GM18517 (cell line): ENCODE measurements at regions not wholly inside any gene's neighbourhood (a gene's known extent, or its start where the extent isn't known, plus 50 kb on each side); places are given as distances from the start of the nearest gene placed in this dataset.

ENCODE experiments used
- ATAC-seq: cut with Tn5 transposase; IDR thresholded peaks from one replicate; pipeline ENCODE4 v1.9.1; 2021; ENCODE audit warnings: mild to moderate bottlenecking, moderate library complexity; ENCODE audit not compliant: unreplicated experiment

- ATAC-seq: no peak
These were observed 369.7 kb upstream of the PROK2 start for GRCh38 chr3:72154391-72155335.

GRCh38 chr3:72153477-72154314 is 368.7 kb upstream of the PROK2 start:
- ATAC-seq: no peak

GRCh38 chr3:72152551-72153476 is 367.9 kb upstream of the PROK2 start:
- no peak for ATAC-seq

- no peak for ATAC-seq
These were observed 366.7 kb upstream of the PROK2 start for GRCh38 chr3:72151465-72152238.

DNA sequence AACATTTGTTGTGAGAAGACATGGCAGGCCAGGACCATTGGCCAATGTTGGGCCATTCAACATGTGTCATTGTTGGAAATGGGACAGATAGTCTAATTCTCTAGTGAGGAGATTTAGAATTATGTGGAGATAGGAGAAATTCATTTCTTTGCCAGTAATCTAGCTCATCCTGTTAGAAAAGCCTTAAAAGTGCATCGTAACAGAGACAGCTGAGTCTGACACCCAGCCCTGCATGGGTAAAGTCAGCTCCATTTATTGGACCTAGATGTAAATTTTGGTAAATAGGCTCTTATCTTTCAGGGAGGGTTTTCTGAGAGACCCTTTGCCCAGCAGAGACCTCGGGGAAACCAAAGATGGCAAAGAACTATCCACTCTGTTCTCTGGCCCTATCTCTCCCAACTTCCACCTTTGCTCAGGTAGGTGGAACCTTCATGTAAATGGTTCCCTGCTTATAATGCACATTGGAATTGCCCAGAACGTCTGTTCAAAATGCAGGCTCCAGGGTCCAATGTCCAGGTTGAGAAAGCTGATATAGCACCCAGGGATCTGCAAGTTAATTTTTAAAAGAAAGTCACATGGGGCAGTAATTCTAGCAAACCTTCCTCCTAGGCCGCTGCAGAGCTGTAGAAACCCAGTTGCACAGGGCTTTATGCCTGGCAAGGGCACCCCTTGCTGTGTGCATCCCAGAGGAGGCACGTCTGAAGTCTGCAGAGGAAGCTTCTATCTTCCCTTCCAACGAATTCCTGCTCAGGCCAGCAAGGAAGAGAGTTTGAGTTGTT is 365.9 kb upstream of the PROK2 start:
- ATAC-seq: no peak

GRCh38 chr3:72149645-72150300 is 364.8 kb upstream of the PROK2 start:
- no peak for ATAC-seq

DNA sequence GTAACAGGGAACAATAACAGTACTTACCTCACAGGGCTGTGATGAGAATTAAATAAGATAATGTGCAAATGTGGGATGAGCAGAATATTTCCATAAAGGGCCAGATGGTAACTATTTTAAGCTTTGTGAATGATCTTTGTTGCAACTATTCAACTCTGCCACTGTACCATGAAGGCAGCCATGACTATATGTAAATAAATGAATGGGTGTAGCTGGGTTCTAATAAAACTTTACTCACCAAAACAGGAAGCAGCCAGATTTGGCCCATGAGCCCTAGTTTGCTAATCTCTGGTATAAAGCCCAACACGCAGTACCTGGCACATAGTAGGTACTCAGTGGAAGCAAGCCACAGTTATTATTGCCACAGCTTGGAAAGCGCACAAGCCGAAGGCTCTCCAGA is 362.7 kb upstream of the PROK2 start:
- no peak for ATAC-seq

DNA sequence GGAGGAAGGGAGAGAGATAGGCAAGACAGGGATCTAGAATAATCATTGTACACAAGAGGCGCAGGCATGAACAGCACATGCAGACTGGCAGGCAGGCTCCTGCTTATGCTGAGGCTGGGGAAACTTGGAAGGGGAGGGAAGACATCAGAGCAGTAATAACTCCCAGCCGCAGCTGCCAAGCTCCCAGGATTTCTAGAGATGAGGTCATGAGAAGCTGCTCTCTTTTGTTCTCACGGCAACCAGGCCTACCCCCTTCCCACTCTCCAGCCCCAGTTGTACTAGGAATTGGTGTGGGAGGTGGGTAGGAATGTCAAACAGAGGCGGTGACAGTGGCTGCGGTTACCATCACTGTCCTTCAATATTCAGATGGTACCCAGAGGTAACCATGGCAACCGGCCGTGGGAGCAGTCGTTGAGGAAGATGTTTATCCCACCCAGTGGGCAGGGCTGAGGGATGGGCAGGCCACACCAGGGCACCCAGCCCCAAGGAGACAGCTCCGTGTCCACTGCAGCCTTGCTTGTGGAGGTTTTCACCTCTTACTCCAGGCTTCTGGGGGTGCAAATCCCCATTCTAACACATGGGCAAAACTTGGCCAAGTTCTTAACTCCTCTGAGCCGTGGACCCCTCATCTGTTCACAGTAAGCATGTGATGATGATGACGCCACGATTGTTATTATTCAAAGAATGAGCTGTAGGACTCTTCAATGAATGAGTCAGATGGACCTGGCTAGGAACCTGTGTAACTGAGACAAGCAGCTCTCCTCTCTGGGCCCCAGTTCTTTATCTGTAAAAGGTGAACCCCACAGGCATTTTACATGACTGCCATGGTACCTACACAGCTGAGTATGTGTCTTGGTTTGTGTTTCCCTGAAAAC is 360.8 kb upstream of the PROK2 start:
- ATAC-seq: no peak

DNA sequence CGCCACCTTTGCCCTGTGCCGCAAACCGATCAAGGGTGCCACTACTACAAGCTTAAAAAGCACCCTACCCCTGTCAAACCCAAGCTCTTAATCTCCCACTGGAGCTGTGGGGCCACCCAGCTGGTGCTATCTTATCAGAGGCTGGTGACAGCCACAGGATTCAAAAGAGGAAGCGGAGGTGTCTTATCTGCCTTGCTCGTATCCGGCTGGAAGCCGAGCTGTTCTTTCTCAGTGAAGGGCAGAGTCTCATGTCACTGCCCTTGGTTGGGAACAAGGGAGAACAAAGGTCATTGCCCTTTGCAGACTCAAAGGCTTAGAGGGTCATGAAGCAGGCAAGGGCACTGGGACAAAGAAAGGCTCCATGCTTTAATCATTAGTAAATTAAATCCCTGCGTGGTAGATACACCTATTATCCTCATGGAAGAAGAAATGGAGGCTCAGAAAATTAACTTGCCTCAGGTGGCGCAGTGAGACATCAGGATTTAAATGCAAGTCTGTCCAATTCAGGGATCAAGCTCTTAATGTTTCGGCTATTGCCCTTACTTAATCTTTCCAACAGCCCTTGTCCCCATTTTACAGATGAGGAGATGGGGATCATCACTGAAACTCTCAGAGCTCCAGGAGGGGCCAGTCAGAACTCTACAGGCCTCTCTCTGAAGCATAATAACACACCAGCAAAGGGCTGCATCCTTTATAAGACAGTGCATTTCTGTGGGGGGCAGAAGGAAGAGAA is 360.0 kb upstream of the PROK2 start:
- ATAC-seq: peak; percentile 60

GRCh38 chr3:72143966-72144717 is 359.2 kb upstream of the PROK2 start:
- ATAC-seq: no peak

DNA sequence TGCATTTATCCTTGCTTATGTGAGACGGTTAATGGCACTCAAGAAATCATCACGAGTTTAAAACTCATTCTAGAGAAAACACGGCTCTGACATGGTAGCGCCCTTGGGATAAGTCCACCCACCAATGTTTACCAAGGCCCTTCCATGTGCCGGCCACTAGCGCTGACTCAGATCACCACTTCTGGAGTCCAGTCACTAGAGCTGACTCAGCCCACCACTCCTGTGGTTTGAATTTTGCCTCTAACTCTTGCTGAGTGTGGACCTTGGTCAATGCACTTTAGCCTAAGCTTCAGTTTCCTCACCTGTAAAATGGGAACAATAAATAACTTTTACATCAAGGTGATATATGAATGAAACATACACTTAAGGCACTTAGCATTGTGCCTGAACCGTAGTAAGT is 358.4 kb upstream of the PROK2 start:
- no peak for ATAC-seq

DNA sequence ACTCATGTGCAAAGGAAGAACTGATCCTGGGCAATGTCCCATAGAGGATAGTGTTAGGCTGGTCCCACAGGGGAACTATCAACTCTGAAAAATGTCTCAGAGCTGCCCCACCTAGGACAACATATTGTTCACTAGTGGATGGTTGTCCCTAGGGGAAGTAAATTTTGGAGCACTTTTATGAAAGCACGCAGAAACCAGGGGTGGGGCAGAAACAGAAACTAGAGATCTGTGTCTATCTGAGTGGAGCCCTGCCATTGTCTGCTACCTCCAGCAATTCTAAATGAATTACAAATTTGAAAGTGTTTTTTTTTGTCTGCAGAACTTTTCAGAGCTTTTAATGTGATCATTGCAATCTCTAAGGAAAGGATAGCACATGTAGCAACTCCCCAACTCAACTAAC is 357.1 kb upstream of the PROK2 start:
- ATAC-seq: no peak

GRCh38 chr3:72141264-72141663 is 356.3 kb upstream of the PROK2 start:
- no peak for ATAC-seq

DNA sequence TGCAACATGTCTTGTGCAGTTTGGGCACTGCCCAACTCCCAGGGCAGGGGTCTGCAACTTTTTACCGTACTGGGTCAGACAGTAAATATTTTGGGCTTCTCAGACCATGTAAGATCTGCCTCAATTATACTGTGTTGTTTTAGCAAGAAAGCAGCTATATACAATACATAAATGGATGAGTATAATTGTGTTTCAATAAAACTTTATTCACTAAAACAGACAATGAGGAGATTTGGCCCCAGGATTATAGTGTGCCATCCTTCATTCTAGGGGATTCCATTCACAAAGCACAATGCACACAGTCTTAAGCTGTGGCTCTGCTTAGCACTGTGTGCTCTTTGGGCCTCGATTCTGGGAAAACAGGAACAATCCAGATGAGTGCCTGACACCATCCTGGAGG is 354.4 kb upstream of the PROK2 start:
- no peak for ATAC-seq

DNA sequence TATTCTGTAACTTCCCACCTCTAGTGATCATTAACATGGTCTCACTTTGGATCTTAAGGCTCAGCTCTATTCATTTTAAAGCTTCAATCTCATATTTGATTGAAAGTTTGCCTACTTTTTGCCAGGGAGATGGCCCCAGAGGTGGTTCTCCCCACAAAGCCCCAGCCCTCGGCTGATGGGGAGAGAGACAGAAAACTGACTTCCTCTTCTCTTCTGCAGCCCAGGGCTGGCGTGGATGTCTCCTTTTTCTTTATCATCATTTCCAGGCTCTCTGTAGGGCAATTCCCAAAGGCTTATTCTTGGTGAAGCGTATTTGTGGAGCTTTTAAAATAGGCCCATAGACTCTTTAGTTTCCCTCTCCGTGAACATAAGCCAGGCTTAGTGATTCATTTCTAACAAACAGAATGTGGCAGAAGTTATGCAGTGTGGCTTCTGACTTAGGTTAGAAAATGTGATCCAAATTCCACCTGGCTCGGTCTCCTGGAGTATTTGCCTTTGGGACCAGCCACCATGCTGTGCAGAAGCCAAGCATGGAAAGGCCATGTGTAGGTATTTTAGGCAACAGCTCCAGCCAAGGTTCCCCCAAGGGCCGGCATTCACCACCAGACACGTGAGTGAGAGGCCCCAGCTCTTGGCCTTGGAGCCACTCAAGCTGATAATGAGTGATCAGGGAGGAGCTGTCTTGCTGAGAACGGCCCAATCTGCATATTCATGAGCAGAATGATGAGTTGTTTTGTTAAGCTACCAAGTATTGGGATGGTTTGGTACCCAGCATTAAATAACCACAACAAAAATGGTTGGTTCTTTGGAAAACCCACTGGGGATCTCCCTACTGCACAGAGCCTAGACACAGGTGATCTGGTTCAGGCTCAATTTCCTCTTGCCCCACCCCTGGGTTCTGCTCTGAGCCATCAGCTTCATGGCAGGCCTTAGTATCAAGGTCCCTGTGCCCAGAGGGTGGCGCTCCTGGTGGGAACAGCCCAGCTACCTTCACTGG is 353.2 kb upstream of the PROK2 start:
- no peak for ATAC-seq
